GM23338 (cell line): ENCODE measurements at regions not wholly inside any gene's neighbourhood (a gene's known extent, or its start where the extent isn't known, plus 50 kb on each side); places are given as distances from the start of the nearest gene placed in this dataset.

Experiments
- ATAC-seq: fragments of 200-7000 bp; cut with Tn5 transposase; 3 replicates; pipeline ENCODE4 v1.9.1; 2020
- DNase-seq: peaks from one replicate; pipeline ENCODE4 v3.0.0-alpha.2; 2015; ENCODE audit warnings: low spot score
- H2AFZ ChIP-seq: fragments of 200-600 bp; sonication (generic); 2 replicates; pipeline ENCODE4 v1.8.0; 2016; ENCODE audit warnings: antibody characterized with exemption, mild to moderate bottlenecking, moderate library complexity
- H3F3A ChIP-seq: fragments of 200-600 bp; sonication (generic); replicated peaks from 2 replicates; pipeline ENCODE4 v1.8.0; 2017; ENCODE audit warnings: antibody characterized with exemption, mixed run types, low read depth
- H3K27ac ChIP-seq: fragments of 200-600 bp; sonication (generic); 2 replicates; pipeline ENCODE4 v1.6.1; 2016; ENCODE audit warnings: low read depth
- H3K27me3 ChIP-seq: fragments of 200-600 bp; sonication (generic); 2 replicates; pipeline ENCODE4 v1.8.0; 2016; ENCODE audit warnings: mild to moderate bottlenecking, mixed run types, moderate library complexity; ENCODE audit not compliant: insufficient read depth
- H3K36me3 ChIP-seq: fragments of 200-600 bp; sonication (generic); 2 replicates; pipeline ENCODE4 v1.8.0; 2016; ENCODE audit warnings: mild to moderate bottlenecking; ENCODE audit not compliant: insufficient read depth
- H3K4me1 ChIP-seq: fragments of 200-600 bp; sonication (generic); 2 replicates; pipeline ENCODE4 v1.8.0; 2016; ENCODE audit warnings: mild to moderate bottlenecking, moderate library complexity; ENCODE audit not compliant: insufficient read depth
- H3K4me2 ChIP-seq: fragments of 200-600 bp; sonication (generic); 2 replicates; pipeline ENCODE4 v1.7.1; 2017; ENCODE audit warnings: mixed run types
- H3K4me3 ChIP-seq: fragments of 200-600 bp; sonication (generic); 2 replicates; pipeline ENCODE4 v1.6.1; 2016; ENCODE audit warnings: mixed run types
- H3K79me2 ChIP-seq: fragments of 200-600 bp; sonication (generic); replicated peaks from 2 replicates; pipeline ENCODE4 v1.8.0; 2017; ENCODE audit warnings: mild to moderate bottlenecking; ENCODE audit not compliant: insufficient read depth
- H3K9me2 ChIP-seq: fragments of 200-600 bp; sonication (generic); 2 replicates; pipeline ENCODE4 v1.8.0; 2017; ENCODE audit not compliant: insufficient read depth
- H4K20me1 ChIP-seq: fragments of 200-600 bp; sonication (generic); replicated peaks from 2 replicates; pipeline ENCODE4 v1.8.0; 2017; ENCODE audit warnings: mild to moderate bottlenecking; ENCODE audit not compliant: insufficient read depth
- H3K27ac Mint-ChIP-seq: 2 replicates; pipeline ENCODE4 v1.8.0; 2020; ENCODE audit warnings: inconsistent platforms, mild to moderate bottlenecking, moderate library complexity, mixed read lengths
- H3K27me3 Mint-ChIP-seq: 3 replicates; pipeline ENCODE4 v1.8.0; 2022; ENCODE audit warnings: low read depth, mild to moderate bottlenecking, moderate library complexity, mixed read lengths, inconsistent platforms; ENCODE audit not compliant: insufficient read depth, poor library complexity
- H3K36me3 Mint-ChIP-seq: 3 replicates; pipeline ENCODE4 v1.8.0; 2021; ENCODE audit warnings: low read depth, mild to moderate bottlenecking, inconsistent platforms, moderate library complexity, mixed read lengths
- H3K4me1 Mint-ChIP-seq: 3 replicates; pipeline ENCODE4 v1.8.0; 2020; ENCODE audit warnings: mild to moderate bottlenecking, inconsistent platforms, mixed read lengths
- H3K4me3 Mint-ChIP-seq: 3 replicates; pipeline ENCODE4 v1.8.0; 2021; ENCODE audit warnings: moderate library complexity, mild to moderate bottlenecking, inconsistent platforms, mixed read lengths
- H3K9me3 Mint-ChIP-seq: 3 replicates; pipeline ENCODE4 v1.8.0; 2020; ENCODE audit warnings: moderate library complexity, mild to moderate bottlenecking, inconsistent platforms, mixed read lengths
- EZH2 ChIP-seq: fragments of 200-600 bp; sonication (generic); IDR thresholded peaks from one replicate; pipeline ENCODE4 v1.8.0; 2017; ENCODE audit warnings: antibody characterized with exemption, mild to moderate bottlenecking, low read depth; ENCODE audit not compliant: unreplicated experiment
- POLR2AphosphoS5 ChIP-seq: IDR thresholded peaks from 2 replicates; pipeline ENCODE4 v1.6.1; 2016; ENCODE audit warnings: antibody characterized with exemption, low read depth
- ZNF114 ChIP-seq: fragments of 250-450 bp; sonication (Bioruptor Pico); IDR thresholded peaks from 2 replicates; pipeline ENCODE4 v1.5.0; 2020; ENCODE audit warnings: mild to moderate bottlenecking, moderate library complexity
- ZNF331 ChIP-seq: fragments of 250-450 bp; sonication (Bioruptor Pico); IDR thresholded peaks from 2 replicates; pipeline ENCODE4 v1.5.0; 2020; ENCODE audit warnings: low read depth, mild to moderate bottlenecking, moderate library complexity
- TF ChIP-seq, protein P1 (sequence below): IDR thresholded peaks from one replicate; pipeline ENCODE4 v1.6.1; 2018; ENCODE audit warnings: antibody characterized with exemption; ENCODE audit not compliant: unreplicated experiment
- TF ChIP-seq, protein P2 (sequence below): IDR thresholded peaks from 2 replicates; pipeline ENCODE4 v1.6.1; 2016; ENCODE audit warnings: antibody characterized with exemption
- TF ChIP-seq, protein P3 (sequence below), 2 experiments: fragments of 200-600 bp in 1 of 2; sonication (generic) in 1 of 2; conservative IDR thresholded peaks; 2 replicates each; pipeline versions ENCODE4 v1.5.1 to v1.6.1; 2016 to 2017; ENCODE audit warnings: antibody characterized with exemption in 2 of 2, low read depth in 2 of 2, mild to moderate bottlenecking in 2 of 2, moderate library complexity in 1 of 2
- TF ChIP-seq, protein P4 (sequence below): fragments of 250-450 bp; sonication (Bioruptor Pico); IDR thresholded peaks from 2 replicates; pipeline ENCODE4 v1.5.0; 2020; ENCODE audit warnings: mild to moderate bottlenecking, moderate library complexity

DNA sequence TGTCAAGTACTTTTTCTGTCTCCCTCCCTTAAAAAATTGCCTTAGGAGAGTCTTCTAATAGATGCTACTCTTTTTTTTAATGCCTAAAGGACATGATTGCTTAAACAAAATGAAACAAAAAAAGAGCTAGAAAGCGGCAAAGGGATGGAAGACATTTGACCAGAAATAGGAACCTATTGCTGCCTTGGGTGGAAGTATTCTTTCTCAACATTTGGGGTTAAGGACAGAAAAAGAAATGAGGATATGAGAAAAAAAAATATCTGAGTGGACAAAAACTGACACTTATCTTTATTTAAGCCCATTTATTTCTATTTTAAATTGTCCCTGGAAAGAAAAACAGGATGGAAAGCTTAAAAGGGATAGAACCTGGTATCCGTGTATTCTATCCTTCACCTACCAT is 664.9 kb upstream of the CITED2 start:
- H3K36me3 ChIP-seq = no peaks in the 10 kb centered on the region
- no peaks in the 10 kb centered on the region for H3K27me3 ChIP-seq
- H3K9me3 Mint-ChIP-seq = peaks cover 4% of the 10 kb centered on the region; the same call in 1 of the 3 replicates

More for the DNA sequence above, 664.9 kb upstream of the CITED2 start:
- Histone ChIP-seq H3K4me3 (no peak overlapping the region), H3K9me2 (no peaks in the 10 kb centered on the region), H4K20me1 (no peaks in the 10 kb centered on the region), H2AFZ (no peak overlapping the region), H3K4me1 (no peaks in the 10 kb centered on the region), H3K4me2 (no peak overlapping the region), H3F3A (no peaks in the 10 kb centered on the region), H3K79me2 (no peaks in the 10 kb centered on the region), H3K27ac (no peak overlapping the region)
- Mint-ChIP-seq H3K4me3 (no peak overlapping the region), H3K27ac (no peak overlapping the region), H3K27me3 (no peaks in the 10 kb centered on the region), H3K4me1 (peaks cover 6% of the 10 kb centered on the region), H3K36me3 (no peaks in the 10 kb centered on the region)
- no peak for TF ChIP-seq EZH2
- TF ChIP-seq, protein P1, sequence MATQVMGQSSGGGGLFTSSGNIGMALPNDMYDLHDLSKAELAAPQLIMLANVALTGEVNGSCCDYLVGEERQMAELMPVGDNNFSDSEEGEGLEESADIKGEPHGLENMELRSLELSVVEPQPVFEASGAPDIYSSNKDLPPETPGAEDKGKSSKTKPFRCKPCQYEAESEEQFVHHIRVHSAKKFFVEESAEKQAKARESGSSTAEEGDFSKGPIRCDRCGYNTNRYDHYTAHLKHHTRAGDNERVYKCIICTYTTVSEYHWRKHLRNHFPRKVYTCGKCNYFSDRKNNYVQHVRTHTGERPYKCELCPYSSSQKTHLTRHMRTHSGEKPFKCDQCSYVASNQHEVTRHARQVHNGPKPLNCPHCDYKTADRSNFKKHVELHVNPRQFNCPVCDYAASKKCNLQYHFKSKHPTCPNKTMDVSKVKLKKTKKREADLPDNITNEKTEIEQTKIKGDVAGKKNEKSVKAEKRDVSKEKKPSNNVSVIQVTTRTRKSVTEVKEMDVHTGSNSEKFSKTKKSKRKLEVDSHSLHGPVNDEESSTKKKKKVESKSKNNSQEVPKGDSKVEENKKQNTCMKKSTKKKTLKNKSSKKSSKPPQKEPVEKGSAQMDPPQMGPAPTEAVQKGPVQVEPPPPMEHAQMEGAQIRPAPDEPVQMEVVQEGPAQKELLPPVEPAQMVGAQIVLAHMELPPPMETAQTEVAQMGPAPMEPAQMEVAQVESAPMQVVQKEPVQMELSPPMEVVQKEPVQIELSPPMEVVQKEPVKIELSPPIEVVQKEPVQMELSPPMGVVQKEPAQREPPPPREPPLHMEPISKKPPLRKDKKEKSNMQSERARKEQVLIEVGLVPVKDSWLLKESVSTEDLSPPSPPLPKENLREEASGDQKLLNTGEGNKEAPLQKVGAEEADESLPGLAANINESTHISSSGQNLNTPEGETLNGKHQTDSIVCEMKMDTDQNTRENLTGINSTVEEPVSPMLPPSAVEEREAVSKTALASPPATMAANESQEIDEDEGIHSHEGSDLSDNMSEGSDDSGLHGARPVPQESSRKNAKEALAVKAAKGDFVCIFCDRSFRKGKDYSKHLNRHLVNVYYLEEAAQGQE = no peak
- no peak for TF ChIP-seq ZNF114 (CRISPR knock-in tag)
- TF ChIP-seq POLR2AphosphoS5 = no peak
- TF ChIP-seq, protein P2, sequence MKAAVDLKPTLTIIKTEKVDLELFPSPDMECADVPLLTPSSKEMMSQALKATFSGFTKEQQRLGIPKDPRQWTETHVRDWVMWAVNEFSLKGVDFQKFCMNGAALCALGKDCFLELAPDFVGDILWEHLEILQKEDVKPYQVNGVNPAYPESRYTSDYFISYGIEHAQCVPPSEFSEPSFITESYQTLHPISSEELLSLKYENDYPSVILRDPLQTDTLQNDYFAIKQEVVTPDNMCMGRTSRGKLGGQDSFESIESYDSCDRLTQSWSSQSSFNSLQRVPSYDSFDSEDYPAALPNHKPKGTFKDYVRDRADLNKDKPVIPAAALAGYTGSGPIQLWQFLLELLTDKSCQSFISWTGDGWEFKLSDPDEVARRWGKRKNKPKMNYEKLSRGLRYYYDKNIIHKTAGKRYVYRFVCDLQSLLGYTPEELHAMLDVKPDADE = no peak
- TF ChIP-seq, protein P3, sequence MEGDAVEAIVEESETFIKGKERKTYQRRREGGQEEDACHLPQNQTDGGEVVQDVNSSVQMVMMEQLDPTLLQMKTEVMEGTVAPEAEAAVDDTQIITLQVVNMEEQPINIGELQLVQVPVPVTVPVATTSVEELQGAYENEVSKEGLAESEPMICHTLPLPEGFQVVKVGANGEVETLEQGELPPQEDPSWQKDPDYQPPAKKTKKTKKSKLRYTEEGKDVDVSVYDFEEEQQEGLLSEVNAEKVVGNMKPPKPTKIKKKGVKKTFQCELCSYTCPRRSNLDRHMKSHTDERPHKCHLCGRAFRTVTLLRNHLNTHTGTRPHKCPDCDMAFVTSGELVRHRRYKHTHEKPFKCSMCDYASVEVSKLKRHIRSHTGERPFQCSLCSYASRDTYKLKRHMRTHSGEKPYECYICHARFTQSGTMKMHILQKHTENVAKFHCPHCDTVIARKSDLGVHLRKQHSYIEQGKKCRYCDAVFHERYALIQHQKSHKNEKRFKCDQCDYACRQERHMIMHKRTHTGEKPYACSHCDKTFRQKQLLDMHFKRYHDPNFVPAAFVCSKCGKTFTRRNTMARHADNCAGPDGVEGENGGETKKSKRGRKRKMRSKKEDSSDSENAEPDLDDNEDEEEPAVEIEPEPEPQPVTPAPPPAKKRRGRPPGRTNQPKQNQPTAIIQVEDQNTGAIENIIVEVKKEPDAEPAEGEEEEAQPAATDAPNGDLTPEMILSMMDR (conservative IDR thresholded peaks at IDR 0.05; ENCODE audit: low read depth in 2 of 2) = no peak
- no peak for TF ChIP-seq ZNF331
- TF ChIP-seq, protein P4, sequence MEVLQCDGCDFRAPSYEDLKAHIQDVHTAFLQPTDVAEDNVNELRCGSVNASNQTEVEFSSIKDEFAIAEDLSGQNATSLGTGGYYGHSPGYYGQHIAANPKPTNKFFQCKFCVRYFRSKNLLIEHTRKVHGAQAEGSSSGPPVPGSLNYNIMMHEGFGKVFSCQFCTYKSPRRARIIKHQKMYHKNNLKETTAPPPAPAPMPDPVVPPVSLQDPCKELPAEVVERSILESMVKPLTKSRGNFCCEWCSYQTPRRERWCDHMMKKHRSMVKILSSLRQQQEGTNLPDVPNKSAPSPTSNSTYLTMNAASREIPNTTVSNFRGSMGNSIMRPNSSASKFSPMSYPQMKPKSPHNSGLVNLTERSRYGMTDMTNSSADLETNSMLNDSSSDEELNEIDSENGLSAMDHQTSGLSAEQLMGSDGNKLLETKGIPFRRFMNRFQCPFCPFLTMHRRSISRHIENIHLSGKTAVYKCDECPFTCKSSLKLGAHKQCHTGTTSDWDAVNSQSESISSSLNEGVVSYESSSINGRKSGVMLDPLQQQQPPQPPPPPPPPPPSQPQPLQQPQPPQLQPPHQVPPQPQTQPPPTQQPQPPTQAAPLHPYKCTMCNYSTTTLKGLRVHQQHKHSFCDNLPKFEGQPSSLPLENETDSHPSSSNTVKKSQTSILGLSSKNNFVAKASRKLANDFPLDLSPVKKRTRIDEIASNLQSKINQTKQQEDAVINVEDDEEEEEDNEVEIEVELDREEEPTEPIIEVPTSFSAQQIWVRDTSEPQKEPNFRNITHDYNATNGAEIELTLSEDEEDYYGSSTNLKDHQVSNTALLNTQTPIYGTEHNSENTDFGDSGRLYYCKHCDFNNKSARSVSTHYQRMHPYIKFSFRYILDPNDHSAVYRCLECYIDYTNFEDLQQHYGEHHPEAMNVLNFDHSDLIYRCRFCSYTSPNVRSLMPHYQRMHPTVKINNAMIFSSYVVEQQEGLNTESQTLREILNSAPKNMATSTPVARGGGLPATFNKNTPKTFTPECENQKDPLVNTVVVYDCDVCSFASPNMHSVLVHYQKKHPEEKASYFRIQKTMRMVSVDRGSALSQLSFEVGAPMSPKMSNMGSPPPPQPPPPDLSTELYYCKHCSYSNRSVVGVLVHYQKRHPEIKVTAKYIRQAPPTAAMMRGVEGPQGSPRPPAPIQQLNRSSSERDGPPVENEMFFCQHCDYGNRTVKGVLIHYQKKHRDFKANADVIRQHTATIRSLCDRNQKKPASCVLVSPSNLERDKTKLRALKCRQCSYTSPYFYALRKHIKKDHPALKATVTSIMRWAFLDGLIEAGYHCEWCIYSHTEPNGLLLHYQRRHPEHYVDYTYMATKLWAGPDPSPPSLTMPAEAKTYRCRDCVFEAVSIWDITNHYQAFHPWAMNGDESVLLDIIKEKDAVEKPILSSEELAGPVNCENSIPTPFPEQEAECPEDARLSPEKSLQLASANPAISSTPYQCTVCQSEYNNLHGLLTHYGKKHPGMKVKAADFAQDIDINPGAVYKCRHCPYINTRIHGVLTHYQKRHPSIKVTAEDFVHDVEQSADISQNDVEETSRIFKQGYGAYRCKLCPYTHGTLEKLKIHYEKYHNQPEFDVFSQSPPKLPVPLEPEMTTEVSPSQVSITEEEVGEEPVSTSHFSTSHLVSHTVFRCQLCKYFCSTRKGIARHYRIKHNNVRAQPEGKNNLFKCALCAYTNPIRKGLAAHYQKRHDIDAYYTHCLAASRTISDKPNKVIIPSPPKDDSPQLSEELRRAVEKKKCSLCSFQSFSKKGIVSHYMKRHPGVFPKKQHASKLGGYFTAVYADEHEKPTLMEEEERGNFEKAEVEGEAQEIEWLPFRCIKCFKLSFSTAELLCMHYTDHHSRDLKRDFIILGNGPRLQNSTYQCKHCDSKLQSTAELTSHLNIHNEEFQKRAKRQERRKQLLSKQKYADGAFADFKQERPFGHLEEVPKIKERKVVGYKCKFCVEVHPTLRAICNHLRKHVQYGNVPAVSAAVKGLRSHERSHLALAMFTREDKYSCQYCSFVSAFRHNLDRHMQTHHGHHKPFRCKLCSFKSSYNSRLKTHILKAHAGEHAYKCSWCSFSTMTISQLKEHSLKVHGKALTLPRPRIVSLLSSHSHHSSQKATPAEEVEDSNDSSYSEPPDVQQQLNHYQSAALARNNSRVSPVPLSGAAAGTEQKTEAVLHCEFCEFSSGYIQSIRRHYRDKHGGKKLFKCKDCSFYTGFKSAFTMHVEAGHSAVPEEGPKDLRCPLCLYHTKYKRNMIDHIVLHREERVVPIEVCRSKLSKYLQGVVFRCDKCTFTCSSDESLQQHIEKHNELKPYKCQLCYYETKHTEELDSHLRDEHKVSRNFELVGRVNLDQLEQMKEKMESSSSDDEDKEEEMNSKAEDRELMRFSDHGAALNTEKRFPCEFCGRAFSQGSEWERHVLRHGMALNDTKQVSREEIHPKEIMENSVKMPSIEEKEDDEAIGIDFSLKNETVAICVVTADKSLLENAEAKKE (CRISPR knock-in tag) = no peak
- ATAC-seq (no peak), DNase-seq (no peak)
